A673 (cell line): ENCODE measurements at regions not wholly inside any gene's neighbourhood (a gene's known extent, or its start where the extent isn't known, plus 50 kb on each side); places are given as distances from the start of the nearest gene placed in this dataset.

Experiments used
- BruUV-seq: library from RNA; stranded (reverse); fragments of 400-500 nt; replicated peaks from 2 replicates; lab custom pipeline; 2021; lab: Mats Ljungman, UMichigan
- CTCF ChIA-PET: fragments of 300-600 bp; sonication (Branson Sonifier 250); formaldehyde crosslinking; loops from one replicate; lab custom pipeline; 2022; ENCODE audit warnings: antibody characterized with exemption; lab: Charles Lee
- POLR2A ChIA-PET: fragments of 300-600 bp; sonication (Branson Sonifier 250); formaldehyde crosslinking; loops from one replicate; lab custom pipeline; 2022; ENCODE audit warnings: antibody characterized with exemption; ENCODE audit not compliant: low non-redundant PET; lab: Charles Lee
- DNase-seq: peaks from one replicate; pipeline ENCODE4 v3.0.0-alpha.2; 2015; ENCODE audit warnings: low spot score
- H3K27ac ChIP-seq: fragments of 200-600 bp; sonication (generic); 2 replicates; pipeline ENCODE4 v1.5.1; 2016; ENCODE audit warnings: mixed run types, low read depth, mild to moderate bottlenecking, mixed read lengths, antibody characterized with exemption, low read length; ENCODE audit not compliant: poor library complexity, severe bottlenecking
- H3K27me3 ChIP-seq: fragments of 200-600 bp; sonication (generic); replicated peaks from 2 replicates; pipeline ENCODE4 v1.6.1; 2017; ENCODE audit warnings: mixed run types, low read depth, mild to moderate bottlenecking, mixed read lengths, antibody characterized with exemption, low read length; ENCODE audit not compliant: insufficient read depth, poor library complexity
- H3K36me3 ChIP-seq: fragments of 200-600 bp; sonication (generic); 2 replicates; pipeline ENCODE4 v1.6.1; 2016; ENCODE audit warnings: mixed run types, mild to moderate bottlenecking, mixed read lengths, antibody characterized with exemption, low read length; ENCODE audit not compliant: insufficient read depth, poor library complexity, severe bottlenecking
- H3K4me1 ChIP-seq: fragments of 200-600 bp; sonication (generic); 2 replicates; pipeline ENCODE4 v1.6.1; 2017; ENCODE audit warnings: mixed run types, mild to moderate bottlenecking, mixed read lengths, antibody characterized with exemption, low read length; ENCODE audit not compliant: insufficient read depth, poor library complexity, severe bottlenecking
- H3K4me3 ChIP-seq: fragments of 200-600 bp; sonication (generic); 2 replicates; pipeline ENCODE4 v1.5.1; 2016; ENCODE audit warnings: low read depth, mixed run types, mild to moderate bottlenecking, mixed read lengths, low read length; ENCODE audit not compliant: poor library complexity, severe bottlenecking
- H3K9me3 ChIP-seq: fragments of 200-600 bp; sonication (generic); 2 replicates; pipeline ENCODE4 v1.6.1; 2016; ENCODE audit warnings: mixed run types, low read depth, mild to moderate bottlenecking, mixed read lengths, antibody characterized with exemption, low read length; ENCODE audit not compliant: poor library complexity, severe bottlenecking
- CTCF ChIP-seq: fragments of 300-800, 200-600 bp; sonication (generic); conservative IDR thresholded peaks from 2 replicates; pipeline ENCODE4 v1.5.1; 2017; ENCODE audit warnings: low read depth, mild to moderate bottlenecking, antibody characterized with exemption, low read length, moderate library complexity, mixed read lengths
- EZH2 ChIP-seq: fragments of 200-600 bp; sonication (generic); IDR thresholded peaks from 2 replicates; pipeline ENCODE4 v1.6.1; 2017; ENCODE audit warnings: borderline replicate concordance, low read depth, mild to moderate bottlenecking, mixed read lengths, antibody characterized with exemption, low read length; ENCODE audit not compliant: poor library complexity, severe bottlenecking
- intact Hi-C: fragments of 100-400 bp; cut with micrococcal nuclease; formaldehyde crosslinking; loops from one replicate; pipeline ENCODE4 v1.10.0; 2022; ENCODE audit not compliant: unreplicated experiment

GRCh38 chr2:58730764-58731487, 489.8 kb upstream of the FANCL start:
- CTCF ChIA-PET: no interaction called here
- H3K36me3 ChIP-seq: no peaks in the 10 kb centered on the region
- POLR2A ChIA-PET: no interaction called here
- peaks cover 18% of the 10 kb centered on the region for H3K27me3 ChIP-seq
- peak; percentile 2 for DNase-seq
- TF ChIP-seq EZH2 (no peak), CTCF (no peak)
- H3K4me1 ChIP-seq: no peaks in the 10 kb centered on the region
- H3K27ac ChIP-seq: no peak overlapping the region
- intact Hi-C loops: no loop called here
- no peak overlapping the region for H3K4me3 ChIP-seq
- H3K9me3 ChIP-seq: no peaks in the 10 kb centered on the region
- no TSS peak for BruUV-seq

- TF ChIP-seq CTCF: no peak
- no peak for TF ChIP-seq EZH2
- intact Hi-C loops: no loop called here
- no peaks in the 10 kb centered on the region for H3K9me3 ChIP-seq
- H3K4me3 ChIP-seq: no peak overlapping the region
- ChIA-PET POLR2A (no interaction called here), CTCF (no interaction called here)
- H3K27me3 ChIP-seq: no peaks in the 10 kb centered on the region
- DNase-seq: no peak
- H3K36me3 ChIP-seq: no peaks in the 10 kb centered on the region
- no TSS peak for BruUV-seq
- no peaks in the 10 kb centered on the region for H3K4me1 ChIP-seq
- H3K27ac ChIP-seq: no peak overlapping the region
Observed at GRCh38 chr2:58727981-58728656, 487.0 kb upstream of the FANCL start.

- POLR2A ChIA-PET: no interaction called here
- Histone ChIP-seq H3K27me3 (peaks cover 23% of the 10 kb centered on the region), H3K9me3 (no peaks in the 10 kb centered on the region), H3K4me3 (no peak overlapping the region), H3K36me3 (no peaks in the 10 kb centered on the region), H3K4me1 (peaks cover 3% of the 10 kb centered on the region), H3K27ac (no peak overlapping the region)
- CTCF ChIA-PET: no interaction called here
- no TSS peak for BruUV-seq
- DNase-seq: no peak
- TF ChIP-seq CTCF: no peak
- TF ChIP-seq EZH2: no peak
- intact Hi-C loops: no loop called here
Observed at GRCh38 chr2:58721912-58722591, 480.9 kb upstream of the FANCL start.
